Activated CD8-positive, alpha-beta memory T cell treated with anti-CD3 and anti-CD28 coated beads for 1 hour (primary cell): ENCODE measurements at regions not wholly inside any gene's neighbourhood (a gene's known extent, or its start where the extent isn't known, plus 50 kb on each side); places are given as distances from the start of the nearest gene placed in this dataset.

Source experiments
- DNase-seq, 2 donors: peaks; one replicate each; pipeline ENCODE4 v3.0.0-alpha.2; 2020; ENCODE audit warnings: low read depth in 1 of 2; ENCODE audit errors: extremely low read depth in 1 of 2

DNA sequence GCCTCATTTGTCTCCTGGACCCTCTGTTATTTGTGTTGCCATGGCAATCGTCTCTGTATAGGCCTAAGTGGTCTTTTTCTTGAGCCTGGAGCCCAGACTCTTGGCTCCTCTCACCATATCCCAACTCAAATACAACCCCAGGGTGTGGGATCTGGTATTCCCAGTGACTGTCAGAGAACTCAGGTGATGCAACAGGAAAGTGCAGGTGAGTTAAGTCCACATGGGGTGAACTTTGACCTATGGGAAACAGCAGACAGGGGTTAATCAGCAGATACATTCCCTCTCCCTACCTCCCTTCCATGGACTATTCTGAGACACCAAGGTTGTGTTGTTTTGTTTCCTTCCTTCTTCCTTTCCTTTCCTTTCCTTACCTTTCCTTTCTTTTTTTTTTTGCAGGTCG lies 130.9 kb upstream of the RPS6KA3 start:
- no peak for DNase-seq

DNA sequence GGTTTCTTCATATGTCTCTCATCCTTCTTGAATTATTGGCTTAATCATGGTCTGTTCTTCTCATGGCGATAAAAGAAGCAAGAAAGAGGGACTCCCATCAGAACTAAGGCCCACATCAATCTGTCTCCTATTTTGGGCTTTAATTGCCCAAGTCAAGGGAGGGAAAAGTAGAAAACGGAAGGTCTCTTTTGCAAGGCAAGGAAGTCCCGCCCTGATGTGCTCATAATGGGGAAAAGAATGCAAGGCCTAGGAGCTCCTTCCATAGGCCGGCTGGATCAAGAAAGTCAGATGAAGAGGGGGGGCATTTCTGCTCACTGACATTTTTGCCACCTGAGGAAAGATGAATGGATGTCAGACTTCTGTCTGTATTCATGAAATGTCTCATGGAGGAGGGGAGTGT lies 127.7 kb upstream of the RPS6KA3 start:
- DNase-seq: no peak

GRCh38 chrX:20393944-20394343 lies 127.2 kb upstream of the RPS6KA3 start:
- DNase-seq: no peak

DNA sequence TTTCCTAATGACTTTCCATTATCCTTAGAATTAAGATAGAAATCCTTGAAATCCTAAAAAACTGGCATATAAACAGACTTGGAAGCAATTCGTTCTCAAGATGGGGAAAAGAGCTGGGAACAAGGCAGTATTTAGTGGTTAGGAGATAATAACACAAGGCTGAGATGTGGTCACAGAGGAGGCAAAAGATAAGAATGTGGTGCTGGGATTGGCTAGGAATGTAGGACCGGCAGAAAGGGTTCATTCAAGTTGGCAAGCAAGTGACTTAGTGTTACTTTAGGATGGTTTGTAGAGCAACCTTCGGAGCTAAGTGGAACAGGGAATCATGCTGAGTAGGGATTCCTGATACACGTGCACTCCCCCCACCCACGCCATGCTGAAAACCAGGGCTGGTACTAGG lies 121.9 kb upstream of the RPS6KA3 start:
- DNase-seq: no peak

GRCh38 chrX:20383477-20383876 lies 116.8 kb upstream of the RPS6KA3 start:
- no peak for DNase-seq

DNA sequence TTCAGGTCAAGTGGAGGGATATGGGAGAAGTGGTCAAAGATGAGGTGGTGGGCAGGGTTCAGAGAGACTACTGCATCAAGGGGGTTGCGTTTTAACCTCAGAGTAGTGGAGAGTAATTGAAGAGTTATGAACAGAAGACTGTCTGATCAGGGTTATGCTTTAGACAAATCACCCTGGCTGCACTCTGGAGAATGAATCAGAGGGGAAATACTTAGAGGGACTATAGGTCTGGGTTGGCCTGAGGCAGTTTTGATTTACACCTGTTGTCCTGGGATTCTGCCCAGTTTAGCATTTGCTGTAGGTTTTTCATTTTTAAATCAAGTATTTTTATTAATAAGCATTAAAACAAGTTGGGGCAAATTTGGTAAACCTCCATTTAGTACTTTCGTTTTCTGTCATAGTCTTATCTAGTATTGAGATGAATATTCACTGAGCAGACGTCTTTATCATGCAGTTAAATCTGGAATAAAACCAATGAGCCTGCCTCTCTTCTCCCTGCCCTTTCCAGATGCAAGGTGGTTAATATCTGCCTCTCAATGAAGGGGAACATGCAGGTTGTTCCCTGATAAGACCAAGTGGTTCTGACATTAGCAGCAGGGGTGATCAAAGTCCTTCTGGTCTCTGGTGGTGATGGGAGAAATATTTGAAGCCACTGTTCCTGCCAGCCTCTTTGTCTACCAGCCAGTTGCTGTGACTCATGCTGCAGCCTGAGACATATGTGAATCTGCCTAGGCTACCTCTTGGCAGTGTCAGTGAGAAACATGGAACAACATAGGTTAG lies 116.0 kb upstream of the RPS6KA3 start:
- no peak for DNase-seq

GRCh38 chrX:20382082-20382481 lies 115.4 kb upstream of the RPS6KA3 start:
- DNase-seq: no peak

DNA sequence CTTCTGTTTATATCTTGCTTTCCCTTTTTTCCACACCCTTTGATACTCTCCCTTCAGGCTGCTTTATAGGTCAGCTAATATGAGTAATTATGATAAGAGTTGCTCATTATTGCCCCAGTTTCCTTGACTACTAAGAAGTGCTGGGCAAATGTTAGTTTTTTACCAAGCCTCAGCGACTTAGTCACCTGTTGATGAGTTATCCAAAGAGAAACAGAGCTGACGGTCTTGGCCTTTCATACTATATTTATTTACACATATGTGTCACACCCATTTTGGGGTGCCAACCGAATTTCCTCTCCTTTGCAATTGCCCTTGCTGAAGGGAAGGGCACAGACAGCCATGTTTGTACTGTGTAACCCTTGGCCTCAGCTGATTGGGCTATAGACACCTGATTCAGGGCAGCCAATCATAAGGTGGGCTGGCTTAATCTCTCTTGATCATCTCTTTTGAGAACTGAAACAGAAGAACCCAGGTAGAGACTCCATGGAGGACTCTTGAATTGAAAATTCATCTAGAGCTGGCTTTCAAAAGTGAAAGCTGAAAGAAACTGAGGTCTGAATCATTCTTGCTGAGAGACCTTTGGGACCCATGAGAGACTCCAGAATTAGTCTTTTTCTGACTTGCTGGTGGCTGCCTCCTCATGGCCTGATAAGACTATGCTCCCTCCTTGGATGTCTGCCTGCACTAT lies 111.7 kb upstream of the RPS6KA3 start:
- DNase-seq: no peak

GRCh38 chrX:20374900-20375438 lies 108.3 kb upstream of the RPS6KA3 start:
- DNase-seq: no peak

DNA sequence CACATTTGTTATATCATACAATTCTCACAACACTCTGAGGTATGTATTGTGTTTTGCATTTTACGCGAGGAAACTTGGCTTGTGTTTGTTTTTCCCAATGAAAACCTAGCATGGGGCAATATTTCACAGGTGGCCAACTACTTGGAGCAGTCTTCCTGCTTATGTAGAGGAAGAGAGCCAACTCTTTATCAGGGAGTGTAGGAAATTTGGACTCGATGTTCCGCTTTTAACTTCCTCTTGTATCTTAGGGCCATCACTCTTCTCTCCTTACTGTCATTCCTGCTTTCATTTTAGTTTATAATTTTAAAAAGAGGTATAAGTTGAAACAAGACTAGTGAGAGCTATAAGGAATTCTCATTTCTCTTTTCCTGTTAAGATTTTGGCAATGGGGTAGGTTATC lies 107.7 kb upstream of the RPS6KA3 start:
- no peak for DNase-seq

- DNase-seq: no peak
These were observed 106.4 kb upstream of the RPS6KA3 start for GRCh38 chrX:20373063-20373462.

GRCh38 chrX:20372533-20372932 lies 105.8 kb upstream of the RPS6KA3 start:
- DNase-seq: no peak

DNA sequence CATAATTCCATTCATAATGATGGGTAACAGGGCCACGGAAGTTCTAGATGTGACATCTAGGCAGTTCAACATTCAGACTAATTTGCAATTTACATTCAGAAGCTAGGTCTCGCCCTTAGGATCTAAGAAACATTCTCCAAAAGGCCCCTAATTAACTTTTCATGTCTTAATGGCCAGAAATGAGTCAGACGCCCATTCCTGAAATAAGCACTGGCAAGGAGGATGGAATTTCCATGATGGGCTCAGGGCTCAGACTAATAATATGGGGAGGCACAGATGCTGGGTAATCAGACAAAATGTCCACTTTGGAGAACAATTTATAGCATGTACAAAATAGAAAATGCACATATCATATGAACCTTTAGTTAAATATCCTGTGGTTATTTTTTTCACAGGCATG lies 102.8 kb upstream of the RPS6KA3 start:
- no peak for DNase-seq

- DNase-seq: no peak
These were observed 97.5 kb upstream of the RPS6KA3 start for GRCh38 chrX:20364238-20364637.

DNA sequence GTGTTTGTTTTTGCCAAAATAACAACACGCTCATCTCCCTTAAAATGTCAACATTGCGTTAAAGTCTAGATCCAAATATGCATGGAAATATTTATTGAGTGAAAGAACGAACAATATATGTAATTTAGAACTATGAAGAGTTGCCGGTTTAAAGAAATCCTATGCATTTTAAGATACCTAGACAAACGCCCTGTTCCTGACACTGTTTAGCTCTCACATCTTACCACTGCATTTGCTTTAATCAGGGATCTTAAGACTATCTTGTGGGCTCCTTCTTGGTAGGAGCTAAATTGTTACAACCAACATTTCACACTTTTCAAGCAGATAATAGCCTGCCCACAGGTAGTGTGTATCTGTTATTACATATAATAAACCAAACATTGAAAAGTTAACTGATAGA lies 96.6 kb upstream of the RPS6KA3 start:
- no peak for DNase-seq

GRCh38 chrX:20362268-20363267 lies 95.9 kb upstream of the RPS6KA3 start:
- DNase-seq: no peak

- no peak for DNase-seq
These were observed 95.2 kb upstream of the RPS6KA3 start for GRCh38 chrX:20361890-20362262.

DNA sequence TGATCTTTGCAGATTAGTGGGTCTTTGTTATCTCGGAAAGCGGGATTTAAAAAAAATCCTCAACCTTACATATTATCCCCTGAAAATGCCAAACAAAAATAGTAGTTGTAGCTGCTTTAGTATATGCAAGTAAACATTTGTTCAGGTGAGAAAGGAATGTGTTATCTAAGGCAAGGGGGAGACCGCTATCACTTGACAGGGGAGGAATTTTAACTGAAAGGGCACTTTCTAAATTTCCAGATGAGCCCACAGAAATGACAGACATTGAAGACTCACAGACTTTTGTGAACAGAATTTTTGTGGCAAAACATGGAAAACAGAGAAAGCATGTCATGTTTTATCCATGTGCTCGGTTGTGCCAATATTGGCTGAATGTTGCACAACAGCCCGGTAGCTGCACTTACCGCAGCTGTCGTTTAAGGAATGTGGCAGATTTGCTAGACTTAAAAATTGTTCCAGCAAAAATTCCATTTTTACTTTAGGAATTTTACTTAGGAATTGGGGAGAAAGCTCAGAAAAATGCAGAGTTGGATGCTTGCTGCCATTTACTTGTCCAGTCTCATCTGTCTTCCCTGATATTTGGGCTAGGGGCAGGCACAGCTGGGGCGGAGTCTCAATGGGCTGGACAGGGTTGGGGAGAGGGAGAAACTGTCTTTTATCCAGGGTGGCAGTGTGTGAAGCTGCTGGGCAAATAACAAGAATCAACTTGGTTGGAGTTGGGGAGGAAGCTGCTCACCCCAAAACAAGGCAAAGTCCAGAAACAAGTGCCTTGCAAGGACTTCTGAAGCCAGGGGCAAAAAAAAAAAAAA lies 94.6 kb upstream of the RPS6KA3 start:
- no peak for DNase-seq

DNA sequence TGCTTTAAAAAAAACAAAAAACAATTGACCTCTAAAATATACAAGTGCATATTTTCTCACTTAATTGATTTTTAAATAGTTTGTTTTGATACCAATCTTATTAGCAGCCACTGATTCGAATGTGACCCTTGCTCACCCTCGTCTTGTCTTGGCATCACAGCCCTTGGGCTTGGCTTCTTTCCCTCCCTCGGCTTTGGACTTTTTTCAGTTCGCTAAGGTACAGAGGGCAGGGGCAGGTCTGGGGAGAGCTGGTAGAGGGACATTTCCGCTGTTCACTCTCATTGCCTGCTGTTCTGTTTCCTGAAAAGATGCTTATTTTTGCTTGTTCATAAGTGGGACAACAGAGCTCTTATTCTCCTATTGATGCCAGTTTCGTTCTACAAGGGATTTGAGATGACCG lies 88.5 kb upstream of the RPS6KA3 start:
- DNase-seq: no peak

GRCh38 chrX:20354505-20354904 lies 87.8 kb upstream of the RPS6KA3 start:
- DNase-seq: no peak
